GM19463 (cell line): ENCODE measurements at regions not wholly inside any gene's neighbourhood (a gene's known extent, or its start where the extent isn't known, plus 50 kb on each side); places are given as distances from the start of the nearest gene placed in this dataset.

Experiments used
- ATAC-seq: cut with Tn5 transposase; IDR thresholded peaks from one replicate; pipeline ENCODE4 v1.9.1; 2021; ENCODE audit warnings: mild to moderate bottlenecking, moderate library complexity; ENCODE audit not compliant: unreplicated experiment

DNA sequence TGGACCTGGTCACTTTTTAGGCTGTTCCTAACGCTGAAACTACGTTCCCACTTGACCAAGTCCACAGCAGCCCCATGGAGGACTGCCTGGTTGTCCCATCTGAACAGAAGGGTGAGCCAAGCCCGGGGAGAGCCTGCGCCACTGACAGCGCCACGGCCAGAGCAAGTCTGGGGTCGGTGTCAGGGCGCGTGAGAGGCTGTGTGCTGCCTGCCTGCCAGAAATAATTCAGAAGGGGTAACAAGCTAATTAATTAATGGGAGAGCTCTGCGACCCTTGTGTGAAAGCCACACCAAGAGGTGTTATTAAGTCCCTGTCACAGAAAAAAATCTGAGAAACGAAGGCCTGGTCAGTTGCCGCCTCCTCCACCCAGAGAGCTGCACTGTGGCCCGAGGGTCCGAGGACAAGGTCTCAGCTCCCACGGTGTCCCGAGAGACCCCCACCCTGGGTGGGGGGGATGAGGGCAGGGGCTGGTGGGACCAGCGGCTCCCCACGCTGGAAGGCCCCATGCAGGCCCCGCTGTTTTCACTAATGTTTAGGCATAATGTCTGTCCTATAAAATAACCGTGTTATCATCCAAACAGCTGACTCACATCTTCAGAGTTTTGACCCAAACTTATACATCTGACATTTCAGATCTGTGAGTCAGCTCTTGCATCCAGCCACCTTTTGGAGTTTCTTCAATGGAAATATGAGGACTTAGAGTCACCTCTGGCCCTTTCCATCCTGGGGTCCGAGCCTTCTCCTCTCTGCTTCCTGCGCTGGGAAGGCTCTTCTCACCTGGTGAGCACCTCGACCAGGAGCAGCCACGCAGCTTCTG is 58.5 kb downstream of the DLL1 start:
- no peak for ATAC-seq

DNA sequence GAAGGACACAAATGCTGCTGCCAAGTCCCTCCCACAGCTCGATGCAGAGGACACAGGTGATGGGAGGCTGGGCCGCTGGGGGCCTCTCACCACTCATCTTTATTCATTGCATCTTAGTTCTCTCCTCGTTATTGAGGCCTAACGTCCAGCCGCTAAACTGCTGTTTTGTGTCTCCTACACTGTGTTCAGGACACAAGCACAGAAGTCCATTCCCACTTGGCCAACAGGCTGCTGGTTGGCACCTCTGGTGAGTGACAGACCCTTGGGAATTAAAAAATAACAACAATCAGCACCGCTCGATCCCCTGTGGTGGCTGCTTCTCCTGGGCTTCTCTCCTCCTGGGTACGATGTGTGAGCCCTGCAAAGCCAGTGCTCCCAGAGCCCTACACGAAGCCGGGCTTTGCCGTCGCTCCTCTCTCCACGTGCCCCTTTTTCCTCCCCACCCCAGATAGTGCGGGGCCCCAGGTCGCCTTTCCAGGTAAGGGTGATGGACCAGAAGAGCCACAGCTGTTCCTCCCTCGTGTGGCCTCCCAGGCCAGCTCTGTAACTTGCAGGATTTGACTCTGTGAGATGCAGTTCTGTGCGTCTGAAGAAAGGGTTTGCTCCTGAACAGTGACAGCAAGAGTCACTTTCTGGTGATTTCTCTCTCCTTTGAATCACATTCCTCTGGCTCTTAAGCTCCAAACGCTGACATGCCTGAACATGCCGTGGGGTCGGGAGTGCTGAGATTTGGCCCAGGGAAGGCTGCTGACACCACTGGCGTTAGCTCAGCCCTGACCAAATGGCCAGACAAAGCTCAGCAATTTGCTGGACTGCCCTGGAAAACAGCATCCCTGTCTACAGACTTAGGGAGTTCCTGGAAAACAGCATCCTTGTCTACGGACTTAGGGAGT is 59.3 kb downstream of the DLL1 start:
- no peak for ATAC-seq

DNA sequence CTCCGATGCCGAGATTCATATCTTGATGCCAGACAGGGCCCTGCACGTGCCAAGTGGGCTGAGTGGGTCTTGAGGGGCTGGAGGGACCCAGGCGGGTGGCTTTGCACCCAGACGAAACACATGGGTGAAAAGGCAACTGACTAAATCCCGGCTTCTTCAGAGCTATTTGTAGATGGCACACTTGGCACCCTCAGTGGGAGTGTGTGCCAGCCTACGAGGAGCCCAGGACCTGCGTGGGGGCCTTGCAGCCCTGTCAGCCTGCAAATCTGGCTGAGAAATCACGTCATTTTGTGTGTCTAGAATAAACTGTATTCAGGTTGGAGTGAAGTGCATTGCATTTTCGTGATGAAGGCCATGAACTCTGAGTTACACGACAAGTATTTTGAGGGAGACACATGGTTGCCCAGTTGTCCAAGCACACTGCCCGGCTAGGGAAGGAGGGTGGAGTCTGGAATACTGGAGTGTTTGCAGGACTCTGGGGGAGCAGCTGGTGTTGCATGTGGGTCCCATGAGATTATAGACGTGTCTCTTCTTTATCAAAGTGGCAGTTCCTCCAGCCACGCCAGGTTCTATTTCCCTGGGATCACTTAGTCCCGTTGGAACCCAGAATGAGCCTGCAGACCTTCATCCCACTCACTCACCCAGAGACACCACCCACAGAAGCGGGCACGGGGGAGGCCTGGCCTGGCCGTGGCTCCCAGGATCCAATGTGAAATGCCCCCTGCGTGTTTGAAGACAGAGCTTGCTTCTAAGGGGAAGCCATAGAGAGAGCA is 60.2 kb downstream of the DLL1 start:
- ATAC-seq: no peak

DNA sequence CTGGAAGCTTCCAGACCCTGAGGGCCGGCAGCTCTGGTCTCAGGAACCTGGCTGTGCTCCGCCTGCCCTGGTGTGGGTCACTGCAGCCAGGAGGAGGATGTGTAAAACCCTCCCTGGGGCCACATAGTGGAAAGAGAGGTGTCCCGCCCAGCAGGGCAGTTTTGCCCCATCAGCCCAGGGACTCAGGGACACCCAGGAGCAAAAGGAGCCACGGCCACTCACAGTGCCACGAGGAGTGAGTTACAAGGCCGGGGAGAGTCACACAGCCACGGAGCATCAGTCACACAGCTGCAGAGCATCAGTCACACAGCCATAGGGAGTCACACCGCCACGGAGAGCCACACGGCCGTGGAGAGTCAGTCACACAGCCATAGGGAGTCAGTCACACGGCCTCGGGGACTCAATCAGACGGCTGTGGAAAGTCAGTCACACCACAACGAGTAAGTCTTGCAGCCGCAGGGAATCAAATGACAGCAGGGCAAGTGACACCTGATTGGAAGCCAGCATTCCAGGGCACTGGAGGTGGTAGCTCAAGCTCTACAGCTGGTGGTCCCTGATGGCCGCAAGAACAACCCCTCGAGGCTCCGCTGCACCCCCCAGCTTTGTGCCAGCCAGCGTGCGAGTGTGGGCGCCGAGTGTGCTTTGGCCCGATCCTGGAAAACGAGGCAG is 60.9 kb downstream of the DLL1 start:
- ATAC-seq: no peak

GRCh38 chr6:170229396-170229795 is 61.5 kb downstream of the DLL1 start:
- ATAC-seq: no peak

- ATAC-seq: no peak
Observed at GRCh38 chr6:170228946-170229310, 62.0 kb downstream of the DLL1 start.

- ATAC-seq: no peak
Observed at GRCh38 chr6:170227996-170228945, 62.6 kb downstream of the DLL1 start.

GRCh38 chr6:170227521-170227983 is 63.3 kb downstream of the DLL1 start:
- no peak for ATAC-seq

DNA sequence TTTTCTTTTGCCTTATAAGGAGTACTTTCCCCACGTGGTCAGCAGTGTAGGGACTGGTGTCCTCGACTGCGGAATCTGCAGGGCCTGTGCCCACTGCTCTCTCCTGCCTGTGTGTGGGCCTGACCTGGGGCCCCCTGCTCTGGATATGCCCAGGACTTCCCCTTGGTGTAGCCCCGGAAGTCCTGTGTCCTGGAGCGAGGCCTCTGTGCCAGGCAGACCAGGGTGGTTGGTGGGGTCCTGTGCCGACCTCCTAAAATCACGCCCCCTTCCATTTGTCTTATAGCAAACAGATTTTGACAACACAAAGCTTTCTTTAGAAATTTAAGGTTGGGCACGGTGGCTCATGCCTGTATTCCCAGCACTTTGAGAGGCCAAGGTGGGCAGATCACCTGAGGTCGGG is 64.2 kb downstream of the DLL1 start:
- no peak for ATAC-seq

DNA sequence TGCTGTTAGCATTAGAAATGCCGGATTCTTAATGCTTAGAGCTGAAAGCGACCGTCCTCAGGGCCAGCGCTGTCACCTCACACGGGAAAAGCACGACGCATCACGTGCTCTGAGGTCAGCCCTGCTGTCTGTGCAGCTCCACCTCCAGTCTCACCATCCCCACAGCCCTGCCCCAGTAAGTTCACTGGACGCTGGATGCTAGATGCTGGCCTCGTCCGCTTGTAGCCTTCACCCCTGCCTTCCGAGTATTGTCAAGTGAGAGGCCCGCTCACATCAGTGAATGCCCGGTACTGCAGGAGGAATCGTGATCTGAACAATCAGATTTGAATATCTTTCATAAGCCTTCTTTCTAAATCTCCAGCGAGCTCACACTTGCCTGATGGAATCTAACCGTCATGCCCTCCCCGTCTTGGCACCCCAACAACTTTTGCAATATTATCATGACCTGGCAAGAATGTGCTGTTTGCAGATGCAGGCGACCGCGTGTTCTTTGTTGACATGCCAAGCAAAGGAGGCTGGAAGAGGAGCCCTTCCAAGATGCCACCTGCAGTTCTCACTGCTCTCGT is 64.9 kb downstream of the DLL1 start:
- no peak for ATAC-seq

DNA sequence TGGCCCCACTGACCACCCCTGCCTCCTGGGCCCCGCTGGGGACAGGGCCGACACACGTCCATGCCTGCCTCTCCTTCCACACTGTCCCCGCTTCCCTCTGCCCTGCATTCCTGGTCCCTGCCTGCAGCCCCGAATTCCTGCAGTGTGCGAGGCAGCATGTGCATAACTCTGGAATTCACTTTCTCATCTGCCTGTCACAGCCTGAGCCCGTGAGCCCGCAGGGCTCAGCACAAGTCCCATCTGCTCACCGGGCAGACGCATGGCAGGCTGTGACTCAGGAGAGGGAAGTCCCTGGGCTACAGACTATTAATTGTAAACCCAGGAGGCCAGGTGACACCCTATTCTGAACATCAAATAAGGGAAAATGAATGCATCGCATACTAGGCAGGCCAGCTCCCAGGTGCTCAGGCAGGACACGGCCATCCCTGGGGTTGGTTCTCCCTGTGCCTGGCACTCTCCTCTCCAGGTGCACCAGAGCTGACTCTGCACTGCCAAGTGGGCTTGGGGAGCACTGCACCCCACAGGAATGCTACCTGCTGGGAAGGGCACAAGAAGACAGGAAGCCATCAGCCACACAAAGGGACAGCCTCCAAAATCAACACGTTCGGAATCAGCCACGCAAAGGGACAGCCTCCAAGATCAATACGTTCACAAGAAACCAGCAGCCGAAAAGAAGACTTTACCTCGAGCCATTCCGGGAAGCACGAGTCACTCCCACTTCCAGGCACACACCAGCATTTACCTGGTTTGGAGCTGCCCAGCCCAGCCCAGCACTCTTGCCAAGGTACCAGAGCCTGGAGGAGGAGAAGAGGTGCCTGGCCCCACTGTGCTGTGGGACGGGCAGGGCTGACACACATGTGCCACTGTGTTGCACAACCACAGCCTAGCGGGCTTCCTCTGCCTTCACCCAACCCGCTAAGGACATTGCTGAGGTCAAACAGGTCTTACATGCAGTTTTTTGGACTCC is 65.9 kb downstream of the DLL1 start:
- no peak for ATAC-seq

DNA sequence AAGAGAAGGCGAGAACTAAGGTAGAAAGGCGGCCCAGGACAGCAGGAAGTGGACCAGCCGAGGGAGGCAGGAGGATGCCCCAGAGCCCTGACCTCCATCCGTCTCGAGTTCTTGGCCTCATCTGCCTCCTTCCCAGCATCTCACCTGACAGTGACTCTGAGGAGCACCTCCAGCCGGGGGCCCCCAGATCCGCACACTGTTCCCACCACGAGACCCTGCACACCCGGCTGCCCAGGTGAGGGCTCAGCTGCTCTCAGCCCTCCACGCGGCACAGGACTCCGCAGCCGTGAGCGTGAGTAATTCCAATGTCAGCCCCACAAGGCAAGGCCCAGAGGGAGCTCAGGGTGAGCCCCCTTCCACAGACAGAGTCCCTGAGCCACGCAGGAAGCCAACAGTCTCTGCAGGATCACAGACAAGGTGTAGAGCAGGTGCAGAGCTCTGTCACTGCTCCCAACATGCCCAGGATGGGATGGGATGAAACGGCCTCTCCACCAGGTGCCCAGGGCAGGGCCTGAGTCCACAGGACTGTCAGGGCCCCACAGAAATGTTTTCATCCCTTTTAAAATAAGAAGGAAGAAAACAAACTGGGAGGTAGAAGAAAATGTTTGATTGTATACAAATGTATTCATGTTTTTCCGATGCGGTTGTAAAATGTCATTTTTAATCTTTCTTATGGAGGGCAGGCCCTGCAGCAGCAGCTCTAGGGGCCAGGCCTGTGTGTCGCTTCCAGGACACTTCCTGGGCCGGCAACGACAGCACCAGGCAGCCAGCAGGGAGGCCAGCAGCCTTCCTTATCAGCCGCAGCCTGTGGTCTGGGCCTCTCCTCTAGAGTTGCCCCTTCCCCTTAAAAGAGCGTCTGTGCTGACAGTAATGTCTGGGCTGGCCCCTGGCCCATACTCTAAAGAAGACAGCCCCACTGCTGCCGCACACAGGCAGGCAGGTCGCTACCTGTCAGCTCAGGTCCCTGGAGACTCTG is 66.9 kb downstream of the DLL1 start:
- no peak for ATAC-seq

GRCh38 chr6:170222498-170223471 is 68.1 kb downstream of the DLL1 start:
- no peak for ATAC-seq

GRCh38 chr6:170221753-170222400 is 69.0 kb downstream of the DLL1 start:
- ATAC-seq: no peak

- ATAC-seq: no peak
Observed at GRCh38 chr6:170221052-170221752, 69.7 kb downstream of the DLL1 start.
